HEK293T (cell line): ENCODE measurements at regions not wholly inside any gene's neighbourhood (a gene's known extent, or its start where the extent isn't known, plus 50 kb on each side); places are given as distances from the start of the nearest gene placed in this dataset.

Experiments used
- BHLHE40 ChIP-seq: fragments of 450-650 bp; IDR thresholded peaks from 2 replicates; pipeline ENCODE4 v1.6.1; 2016; ENCODE audit warnings: mild to moderate bottlenecking, moderate library complexity, borderline replicate concordance
- L3MBTL2 ChIP-seq: fragments of 450-650 bp; conservative IDR thresholded peaks from 2 replicates; pipeline ENCODE4 v1.6.1; 2016; ENCODE audit warnings: mild to moderate bottlenecking
- LEF1 ChIP-seq: fragments of 450-650 bp; IDR thresholded peaks from 2 replicates; pipeline ENCODE4 v1.6.1; 2017; ENCODE audit warnings: mild to moderate bottlenecking, borderline replicate concordance

- TF ChIP-seq LEF1 (no peak), L3MBTL2 (no peak), BHLHE40 (no peak)
These were observed 453.8 kb downstream of the RAP2B start for GRCh38 chr3:153615863-153616262.
